Renal cortical epithelial cell (primary cell): ENCODE measurements at regions not wholly inside any gene's neighbourhood (a gene's known extent, or its start where the extent isn't known, plus 50 kb on each side); places are given as distances from the start of the nearest gene placed in this dataset.
"Not testable (repeated sequence)": the region's sequence is repeated elsewhere in the genome, so short reads cannot be mapped to it uniquely, and the experiment has no call there.

Experiments
- DNase-seq: peaks from one replicate; pipeline ENCODE4 v3.0.0-alpha.2; 2011; ENCODE audit warnings: low read depth

- DNase-seq = no peak
Observed at GRCh38 chr17:63078707-63079106, 112.7 kb downstream of the TANC2 start.

GRCh38 chr17:63082273-63082861 is 116.3 kb downstream of the TANC2 start:
- peak; percentile 44 for DNase-seq

GRCh38 chr17:63082952-63083351 is 116.9 kb downstream of the TANC2 start:
- DNase-seq = no peak

GRCh38 chr17:63086483-63087185 is 120.6 kb downstream of the TANC2 start:
- DNase-seq = no peak

- DNase-seq = not testable (repeated sequence)
Observed at GRCh38 chr17:63090358-63091114, 124.5 kb downstream of the TANC2 start.

GRCh38 chr17:63091909-63092308 is 125.9 kb downstream of the TANC2 start:
- DNase-seq = not testable (repeated sequence)

GRCh38 chr17:63094631-63095030 is 128.6 kb downstream of the TANC2 start:
- no peak for DNase-seq

- no peak for DNase-seq
Observed at GRCh38 chr17:63095459-63095858, 129.4 kb downstream of the TANC2 start.

- DNase-seq = no peak
Observed at GRCh38 chr17:63095879-63096278, 129.8 kb downstream of the TANC2 start.

- no peak for DNase-seq
Observed at GRCh38 chr17:63096426-63096825, 130.4 kb downstream of the TANC2 start.

GRCh38 chr17:63099425-63099824 is 133.4 kb downstream of the TANC2 start:
- DNase-seq = no peak

- DNase-seq = no peak
Observed at GRCh38 chr17:63102034-63102433, 136.0 kb downstream of the TANC2 start.

GRCh38 chr17:63106050-63106449 is 140.0 kb downstream of the TANC2 start:
- DNase-seq = no peak

- DNase-seq = no peak
Observed at GRCh38 chr17:63109661-63110060, 143.6 kb downstream of the TANC2 start.

GRCh38 chr17:63113167-63113566 is 147.1 kb downstream of the TANC2 start:
- DNase-seq = no peak

- no peak for DNase-seq
Observed at GRCh38 chr17:63116228-63116627, 150.2 kb downstream of the TANC2 start.

GRCh38 chr17:63116967-63117830 is 151.2 kb downstream of the TANC2 start:
- peak; percentile 89 for DNase-seq

GRCh38 chr17:63120406-63120805 is 154.4 kb downstream of the TANC2 start:
- DNase-seq = peak; percentile 11

GRCh38 chr17:63124536-63124935 is 158.5 kb downstream of the TANC2 start:
- DNase-seq = no peak

GRCh38 chr17:63124958-63125357 is 158.9 kb downstream of the TANC2 start:
- DNase-seq = no peak

- DNase-seq = no peak
Observed at GRCh38 chr17:63125987-63126386, 160.0 kb downstream of the TANC2 start.

- peak; percentile 48 for DNase-seq
Observed at GRCh38 chr17:63126607-63127006, 160.6 kb downstream of the TANC2 start.
